ENCODE measurements at regions not wholly inside any gene's neighbourhood (a gene's known extent, or its start where the extent isn't known, plus 50 kb on each side); places are given as distances from the start of the nearest gene placed in this dataset.

GRCh38 chr2:16119741-16120140 is 179.4 kb downstream of the MYCN start:
- Histone ChIP-seq H4K8ac (ENCODE audit: extremely low read depth, insufficient read depth, low read length) (no peak overlapping the region), H3K4ac (replicated peaks; ENCODE audit: insufficient read length, low read depth, low read length) (no peak overlapping the region), H3K4me1 (replicated peaks in 1 of 4; ENCODE audit: control insufficient read depth in 3 of 4, insufficient read depth in 4 of 4, low read length in 3 of 4) (peaks cover 0 to 4% (median 2%) of the 10 kb centered on the region in 4 experiments; a peak in 6 of 7 replicates), H2BK20ac (ENCODE audit: low read length) (no peak overlapping the region), H2BK12ac (ENCODE audit: low read depth, low read length) (no peak overlapping the region), H2BK120ac (replicated peaks; ENCODE audit: low read depth, low read length) (no peak overlapping the region), H3K9me3 (ENCODE audit: insufficient read depth in 2 of 2, low read depth in 1 of 2, low read length in 1 of 2) (peaks cover 4 to 5% of the 10 kb centered on the region in 2 experiments; a peak in 3 of 4 replicates), H2AFZ (ENCODE audit: low read length) (no peak overlapping the region), H3K14ac (ENCODE audit: insufficient read length) (no peak overlapping the region), H3K36me3 (ENCODE audit: control insufficient read depth in 2 of 4, insufficient read depth in 4 of 4, low read length in 3 of 4) (no peaks in the 10 kb centered on the region), H2BK5ac (ENCODE audit: low read depth, low read length) (no peak overlapping the region), H3K4me3 (ENCODE audit: extremely low read depth in 1 of 4, insufficient read depth in 2 of 4, low read depth in 3 of 4, low read length in 4 of 4) (no peak overlapping the region), H3K79me2 (ENCODE audit: control insufficient read depth in 1 of 2, insufficient read depth in 2 of 2, low read length in 2 of 2) (no peaks in the 10 kb centered on the region), H3K4me2 (ENCODE audit: insufficient read depth in 1 of 2, low read depth in 2 of 2, low read length in 2 of 2) (no peak overlapping the region), H3K27ac (ENCODE audit: low read depth, low read length) (no peak overlapping the region), H4K20me1 (replicated peaks in 1 of 2; ENCODE audit: control insufficient read depth in 1 of 2, insufficient read depth in 2 of 2, low read length in 2 of 2) (no peaks in the 10 kb centered on the region), H2BK15ac (ENCODE audit: low read length) (no peak overlapping the region), H3K79me1 (ENCODE audit: low read depth, low read length) (no peaks in the 10 kb centered on the region), H3K9ac (replicated peaks in 1 of 4; ENCODE audit: extremely low read depth in 1 of 4, low read depth in 3 of 4, low read length in 3 of 4) (no peak overlapping the region), H3K27me3 (replicated peaks in 1 of 4; ENCODE audit: control insufficient read depth in 3 of 4, extremely low read depth in 1 of 4, insufficient read depth in 3 of 4, low read length in 3 of 4) (no peaks in the 10 kb centered on the region), H3K23me2 (ENCODE audit: low read depth, low read length) (no peaks in the 10 kb centered on the region), H3K18ac (ENCODE audit: extremely low read depth, low read length) (no peak overlapping the region), H3K56ac (replicated peaks; ENCODE audit: insufficient read length, low read depth, low read length) (no peak overlapping the region), H3K23ac (ENCODE audit: insufficient read length) (no peak overlapping the region), H4K5ac (ENCODE audit: insufficient read length, low read depth, low read length) (no peak overlapping the region), H2AK5ac (ENCODE audit: low read depth, low read length) (no peak overlapping the region), H4K91ac (replicated peaks; ENCODE audit: insufficient read length, low read length) (no peak overlapping the region)
- 78% methylated on average over 3 of the region's 3 CpGs; no CpG with 5 or more reads in 1 of the 2 experiments for WGBS, 2 experiments (ENCODE audit: extremely low coverage in 1 of 2, insufficient coverage in 1 of 2, insufficient read length in 1 of 2, insufficient replicate concordance in 2 of 2, low coverage in 1 of 2, low lambda C conversion rate in 2 of 2, missing lambda C conversion rate in 1 of 2)
- POLR2A ChIA-PET (ENCODE audit: partially characterized antibody), result no interaction called here
- DNase-seq (ENCODE audit: low read depth in 1 of 2, low spot score in 2 of 2) (no peak), FAIRE-seq (no peak)
- CTCF ChIA-PET (ENCODE audit: partially characterized antibody), result interaction anchor here (1.0 kb wide), 1 partner anchor 85 kb away, joined by 3 read pairs; no protein-coding TSS in a partner anchor
- TF ChIP-seq KDM4A (IDR thresholded peaks at IDR 0.05; ENCODE audit: low read depth, low read length, severe bottlenecking) (no peak), TEAD4 (IDR thresholded peaks at IDR 0.05; ENCODE audit: low read depth, low read length) (no peak), KDM5A (IDR thresholded peaks at IDR 0.05; ENCODE audit: low read length) (no peak), SAP30 (IDR thresholded peaks at IDR 0.05; ENCODE audit: insufficient read depth, insufficient replicate concordance, low read length) (no peak), CBX5 (IDR thresholded peaks at IDR 0.05; ENCODE audit: low read depth, low read length) (no peak), HDAC2 (IDR thresholded peaks at IDR 0.05; ENCODE audit: borderline replicate concordance in 1 of 2, low read depth in 2 of 2, low read length in 2 of 2) (no peak), KDM1A (IDR thresholded peaks at IDR 0.05; ENCODE audit: borderline replicate concordance, low read length) (no peak), JUND (IDR thresholded peaks at IDR 0.05; ENCODE audit: low read length) (no peak), SRF (IDR thresholded peaks at IDR 0.05; ENCODE audit: low read depth, low read length) (no peak)

All from H1 (cell line).